CD4-positive, alpha-beta T cell treated with Interleukin-4 for 1 hour (primary cell): ENCODE measurements at regions not wholly inside any gene's neighbourhood (a gene's known extent, or its start where the extent isn't known, plus 50 kb on each side); places are given as distances from the start of the nearest gene placed in this dataset.
"Not testable (repeated sequence)": the region's sequence is repeated elsewhere in the genome, so short reads cannot be mapped to it uniquely, and the experiment has no call there.

Experiments used
- DNase-seq, 2 donors: peaks; one replicate each; pipeline ENCODE4 v3.0.0-alpha.2; 2020 to 2022

DNA sequence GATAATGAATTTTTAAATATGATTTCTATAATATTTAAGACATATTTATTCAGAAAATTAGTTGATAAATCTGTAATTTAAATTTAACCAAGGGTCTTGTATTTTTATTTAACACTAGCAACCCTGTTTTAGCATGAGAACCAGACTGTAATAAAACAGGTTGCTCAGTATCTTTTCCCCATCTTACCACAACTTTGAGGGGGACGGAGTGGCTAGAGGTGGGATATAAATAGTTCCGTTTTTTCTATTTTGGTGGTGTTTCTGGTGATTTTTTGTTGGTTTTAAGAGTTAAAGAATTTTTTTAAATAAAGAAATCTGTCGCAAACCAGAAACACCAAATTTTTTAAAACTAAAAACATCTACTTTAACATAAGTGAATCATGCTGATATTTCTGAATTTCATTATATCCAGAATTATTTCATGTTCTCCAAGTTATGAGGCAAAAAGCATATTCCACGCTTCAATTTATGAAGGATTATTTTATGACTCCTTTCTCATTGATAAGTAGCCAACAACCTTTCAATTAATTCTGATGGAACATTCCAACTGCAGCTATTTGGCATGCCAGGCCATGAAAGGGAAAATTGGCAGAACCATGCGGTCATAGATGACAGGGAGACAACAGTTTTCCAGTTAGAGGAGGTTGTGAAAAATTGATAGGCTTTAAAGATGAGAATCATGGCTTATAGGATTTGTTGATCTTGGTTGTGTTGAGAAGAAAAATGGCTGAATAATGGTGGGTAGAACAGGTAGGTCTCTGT lies 151.9 kb upstream of the CARMIL1 start:
- no peak for DNase-seq

DNA sequence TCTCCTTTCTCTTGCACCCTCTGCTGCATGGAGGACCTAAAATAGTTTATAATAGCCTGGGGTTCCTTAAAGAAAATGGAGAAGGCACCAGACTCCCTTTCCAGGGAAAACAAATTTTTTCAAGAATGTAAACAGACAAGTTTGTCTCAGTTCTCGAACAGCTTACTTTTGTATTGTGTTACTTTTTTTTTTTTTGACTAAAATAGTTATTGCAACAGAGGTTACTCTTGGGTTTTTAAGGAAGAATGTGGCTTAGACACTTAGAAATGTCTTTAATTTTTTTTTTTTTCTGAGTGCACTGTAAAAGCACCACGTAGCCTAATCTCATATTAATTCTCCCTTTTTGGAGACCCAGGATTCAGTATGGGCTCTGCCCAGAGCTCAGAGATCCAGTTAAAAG lies 148.7 kb upstream of the CARMIL1 start:
- no peak for DNase-seq

DNA sequence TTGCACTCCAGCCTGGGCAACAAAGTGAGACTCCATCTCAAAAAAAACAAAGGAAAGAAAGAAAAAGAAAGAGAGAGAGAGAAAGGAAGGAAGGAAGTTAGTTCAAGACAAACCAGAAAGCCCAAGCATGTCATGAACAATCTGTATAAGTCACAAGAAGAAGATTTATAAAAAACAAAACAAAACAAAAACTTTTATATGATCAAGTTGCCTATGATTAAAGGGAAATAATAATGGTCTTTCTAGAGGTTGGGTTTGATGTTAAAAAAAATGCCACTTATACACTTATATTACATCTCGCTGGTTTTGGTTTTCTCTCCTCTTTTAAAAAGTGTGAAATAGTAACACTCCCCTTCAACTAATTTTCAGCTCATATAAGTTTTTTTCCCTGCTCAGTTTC lies 146.2 kb upstream of the CARMIL1 start:
- no peak for DNase-seq

DNA sequence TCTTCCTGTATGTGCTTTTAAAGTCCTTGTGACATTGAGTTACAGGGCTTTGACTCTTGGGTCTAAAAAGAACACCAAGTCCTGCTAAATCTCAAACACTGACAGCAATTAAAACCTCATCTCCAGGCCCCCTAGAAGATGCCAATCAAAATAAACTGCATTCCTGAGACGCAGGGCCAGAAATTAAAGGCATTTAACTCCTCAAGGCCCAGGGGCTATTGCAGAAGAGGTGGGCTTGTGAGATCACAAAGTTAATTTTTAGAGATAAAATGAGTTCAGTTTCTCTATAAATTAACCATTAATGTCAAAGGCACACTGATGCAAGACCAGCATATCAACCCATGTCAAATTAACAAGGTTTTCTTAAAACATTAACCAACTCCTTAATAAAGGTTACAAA lies 145.6 kb upstream of the CARMIL1 start:
- no peak for DNase-seq

DNA sequence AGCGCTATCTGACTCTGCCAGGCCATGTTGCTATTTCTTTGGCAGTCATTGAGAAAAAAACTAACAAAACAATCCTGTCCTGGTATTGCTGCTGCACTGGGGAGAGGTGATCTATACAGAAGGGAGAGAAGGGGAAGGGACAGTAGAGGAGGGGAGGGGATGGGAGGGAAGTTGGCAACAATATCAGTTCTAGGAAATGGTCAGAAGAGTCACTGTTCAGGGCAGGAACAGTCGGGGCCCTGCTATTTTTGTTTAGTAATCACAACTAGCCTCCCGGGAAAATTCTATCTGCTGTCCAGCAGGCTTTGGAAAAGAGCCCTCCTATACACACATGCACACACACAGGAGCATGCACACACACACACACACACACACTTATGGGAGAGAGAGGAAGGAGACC lies 142.3 kb upstream of the CARMIL1 start:
- peak in 1 of 2 donors; percentile 24 for DNase-seq

DNA sequence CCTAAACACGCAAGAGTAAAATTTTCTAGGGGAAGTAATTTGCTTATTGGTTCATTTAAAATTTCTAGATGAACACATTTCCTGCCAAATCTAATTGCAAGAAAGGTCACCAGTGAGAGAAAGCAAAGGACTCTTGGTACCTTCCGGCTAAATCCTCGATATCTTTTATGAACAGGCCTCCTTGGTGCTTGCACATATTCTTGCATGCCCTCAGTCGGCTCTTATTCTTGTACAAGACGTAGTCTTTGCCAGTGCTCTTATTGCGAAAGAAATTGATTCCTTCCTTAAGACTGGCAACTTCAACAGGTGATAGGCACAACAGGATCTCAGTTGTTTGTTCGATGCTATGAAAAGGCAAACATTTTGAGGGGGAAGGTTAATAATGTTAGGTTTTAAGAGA lies 141.7 kb upstream of the CARMIL1 start:
- peak in 1 of 2 donors; percentile 42 for DNase-seq

DNA sequence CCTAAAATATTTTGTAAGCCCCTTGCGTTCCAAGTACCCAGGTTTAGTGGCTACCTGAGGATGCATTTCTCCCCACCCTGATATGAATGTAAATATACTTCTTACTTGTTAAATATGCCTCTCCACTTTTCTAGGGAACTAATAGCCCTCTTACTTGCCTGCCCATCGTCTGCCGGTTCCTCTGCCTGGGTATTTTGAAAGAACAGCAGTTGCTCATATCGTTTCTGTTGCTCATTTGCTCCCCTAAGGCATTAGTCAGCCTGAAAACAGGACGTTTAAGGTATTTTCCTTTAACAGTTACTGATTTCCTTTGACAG lies 141.3 kb upstream of the CARMIL1 start:
- no peak for DNase-seq

DNA sequence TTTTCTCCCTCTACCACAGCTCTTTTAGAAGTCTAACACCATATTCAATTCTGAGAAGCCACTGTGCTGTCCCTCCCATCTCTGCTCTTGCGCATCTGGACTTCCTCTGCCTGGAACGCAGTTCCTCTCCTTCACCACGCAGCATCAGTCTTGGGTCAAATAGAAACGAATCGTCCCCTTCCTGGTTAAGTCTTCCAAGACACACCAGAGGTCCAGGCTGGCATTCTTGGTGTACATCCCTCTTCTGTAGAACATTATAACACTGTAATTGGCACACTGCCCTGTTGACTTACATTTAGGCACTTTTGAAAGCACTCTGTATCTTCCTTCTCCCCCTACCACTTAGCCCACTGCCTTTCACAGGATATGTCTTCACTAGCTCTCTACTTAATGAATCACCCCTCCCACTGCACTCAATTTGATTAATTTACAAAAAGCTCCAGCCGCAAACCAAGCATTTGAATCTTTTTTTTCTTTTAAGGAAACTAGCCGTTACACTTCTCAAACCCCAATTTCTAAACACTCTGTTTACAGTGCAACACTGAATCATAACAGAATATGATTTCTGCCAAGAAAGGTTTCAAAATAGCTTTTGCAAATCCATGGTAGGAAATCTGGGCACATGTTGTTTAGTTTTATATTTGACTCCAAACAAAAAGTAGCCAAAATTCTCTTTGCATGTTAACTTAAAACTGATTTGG lies 140.8 kb upstream of the CARMIL1 start:
- DNase-seq: peak; percentile 74 to 77

DNA sequence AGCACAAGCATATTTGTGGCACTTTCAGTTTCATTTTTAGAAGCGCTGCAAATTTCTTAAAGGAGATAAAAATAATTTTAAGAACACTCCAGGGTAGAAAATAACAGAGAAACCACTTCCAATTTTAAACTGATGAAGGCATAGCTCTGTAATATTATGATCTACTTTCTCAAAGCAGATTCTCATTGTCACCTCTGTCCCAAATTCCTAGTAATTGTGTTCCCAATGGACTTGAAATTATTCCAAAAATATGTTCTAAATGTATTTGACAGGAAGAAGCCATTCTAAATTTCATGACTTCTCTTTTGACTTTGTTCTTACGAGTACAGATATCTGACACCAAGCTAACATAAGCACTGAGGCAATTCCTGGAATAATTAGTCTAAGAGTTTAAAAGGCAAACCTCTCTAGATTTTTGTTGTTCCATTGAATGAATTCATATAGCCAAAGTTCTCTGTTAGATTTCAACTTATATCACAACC lies 140.2 kb upstream of the CARMIL1 start:
- no peak for DNase-seq

DNA sequence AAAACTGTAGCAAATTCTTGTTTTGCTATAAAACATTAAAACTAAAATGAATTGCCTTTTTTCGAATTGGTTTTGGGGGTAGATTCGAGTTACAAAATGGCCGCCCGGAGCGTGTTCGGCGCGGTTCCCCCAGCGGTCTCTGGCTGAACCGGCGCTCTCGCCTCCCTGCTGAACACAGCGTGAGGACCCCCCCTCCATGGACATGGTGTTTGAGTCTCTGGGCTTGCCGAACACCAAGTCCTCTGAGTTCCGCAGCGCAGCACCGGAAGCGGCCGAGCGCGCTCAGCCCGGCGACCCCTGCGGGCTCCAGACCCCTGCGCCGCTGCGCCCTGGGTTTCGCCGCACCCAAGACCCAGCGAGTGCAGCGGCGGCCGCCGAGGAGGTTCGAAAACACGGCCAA lies 139.6 kb upstream of the CARMIL1 start:
- DNase-seq: not testable (repeated sequence)

DNA sequence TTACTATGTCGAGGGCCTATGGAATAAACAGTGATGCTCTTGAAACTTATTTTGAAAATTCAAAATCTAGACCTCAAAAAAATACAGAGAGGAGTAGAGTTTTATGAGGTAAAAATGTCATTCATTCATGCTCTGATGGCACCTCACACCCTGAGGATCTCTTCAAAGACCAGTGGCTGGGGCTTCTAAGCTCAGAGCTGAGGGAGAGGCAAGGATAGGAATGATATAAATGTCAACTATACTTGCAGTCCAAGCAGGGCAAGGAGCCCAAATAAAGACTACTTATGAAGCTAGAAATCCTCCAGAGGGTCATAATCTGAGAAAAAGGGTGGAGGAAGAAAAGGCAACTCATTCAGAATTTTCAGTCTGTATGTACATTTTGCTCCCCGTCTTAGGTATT lies 136.7 kb upstream of the CARMIL1 start:
- no peak for DNase-seq

DNA sequence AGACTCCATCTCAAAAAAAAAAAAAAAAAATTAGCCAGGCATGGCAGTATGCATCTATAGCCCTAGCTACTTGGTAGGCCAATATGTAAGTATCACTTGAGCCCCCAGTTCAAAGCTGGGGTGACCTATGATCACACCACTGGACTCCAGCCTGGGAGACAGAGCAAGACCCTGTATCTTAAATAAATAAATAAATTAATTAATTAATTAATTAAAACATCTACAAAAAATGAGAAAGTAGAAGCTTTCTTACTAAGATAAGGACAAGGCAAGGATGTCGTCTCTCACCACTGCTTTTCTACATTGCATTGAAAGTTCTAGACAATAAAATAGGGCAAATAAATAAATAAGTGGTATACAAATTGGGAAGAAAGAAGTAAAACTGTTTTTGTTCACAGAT lies 134.3 kb upstream of the CARMIL1 start:
- no peak for DNase-seq

DNA sequence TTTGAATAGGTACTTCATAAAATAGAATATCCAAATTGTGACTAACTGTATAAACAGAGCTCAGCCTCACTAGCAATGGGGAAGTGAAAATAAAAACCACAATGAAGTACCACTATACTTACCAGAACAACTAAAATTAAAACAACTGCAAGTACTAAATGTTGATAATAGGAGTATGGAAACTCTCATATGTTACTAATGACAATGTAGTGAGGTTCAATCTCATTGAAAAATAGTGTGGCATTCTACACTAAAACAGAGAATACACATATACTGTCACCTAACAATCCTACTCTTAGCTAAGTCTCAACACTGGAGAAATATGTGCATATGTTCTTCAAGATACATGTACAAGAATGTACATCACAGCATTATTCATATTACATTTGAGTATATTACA lies 132.0 kb upstream of the CARMIL1 start:
- DNase-seq: no peak

DNA sequence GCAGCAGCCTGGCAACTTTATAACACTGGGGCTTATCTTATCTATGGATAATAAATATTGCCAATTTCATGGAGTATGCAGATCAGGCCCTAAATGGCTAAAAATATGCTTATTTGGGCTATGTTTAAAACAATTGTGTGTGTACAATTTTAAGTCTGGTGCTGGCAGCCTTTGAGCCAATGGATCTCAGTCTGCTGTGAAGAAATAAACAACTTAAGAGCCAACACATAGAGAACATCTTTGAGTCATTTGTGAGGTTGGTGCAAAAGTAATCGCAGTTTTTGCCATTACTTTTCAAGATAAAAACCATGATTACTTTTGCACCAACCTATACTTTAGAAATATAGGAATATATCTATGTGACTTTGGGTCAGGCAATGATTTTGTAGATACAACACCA lies 129.1 kb upstream of the CARMIL1 start:
- no peak for DNase-seq

DNA sequence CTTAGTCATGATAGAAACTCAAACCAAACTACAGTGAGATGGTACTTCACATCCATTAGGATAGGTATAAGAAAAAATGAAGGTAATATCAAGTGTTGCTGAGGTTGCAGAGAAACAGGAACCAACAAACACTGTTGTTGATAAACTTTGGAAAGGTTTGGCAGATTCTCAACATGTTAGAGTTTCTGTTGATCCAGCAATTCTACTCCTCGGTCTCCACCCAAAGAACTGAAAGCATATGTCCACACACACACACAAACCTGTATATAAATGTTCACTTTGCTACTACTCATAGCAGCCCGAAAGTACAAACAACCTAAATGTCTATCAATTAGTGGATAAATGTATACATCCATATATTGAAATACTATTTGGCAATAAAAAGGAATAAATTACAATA lies 128.3 kb upstream of the CARMIL1 start:
- no peak for DNase-seq

DNA sequence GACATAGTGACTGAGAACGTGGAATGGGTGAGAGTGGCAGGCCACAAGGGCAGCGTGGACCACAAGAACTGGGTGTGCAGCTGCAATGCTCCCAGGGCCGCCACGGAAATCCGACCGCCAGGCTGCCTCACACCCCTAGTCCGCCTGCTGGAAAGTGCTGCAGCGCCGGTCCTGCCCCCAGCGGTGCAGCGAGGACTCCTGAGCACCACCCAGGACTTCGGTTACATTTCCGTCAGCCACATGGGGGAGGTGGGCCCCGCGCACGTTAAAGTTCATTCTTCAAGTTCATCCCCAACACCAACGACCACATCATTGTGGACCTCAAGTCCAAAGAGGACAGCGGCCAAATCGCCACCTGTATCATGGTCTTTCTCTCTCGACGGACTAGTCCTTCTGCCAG lies 126.1 kb upstream of the CARMIL1 start:
- no peak for DNase-seq

DNA sequence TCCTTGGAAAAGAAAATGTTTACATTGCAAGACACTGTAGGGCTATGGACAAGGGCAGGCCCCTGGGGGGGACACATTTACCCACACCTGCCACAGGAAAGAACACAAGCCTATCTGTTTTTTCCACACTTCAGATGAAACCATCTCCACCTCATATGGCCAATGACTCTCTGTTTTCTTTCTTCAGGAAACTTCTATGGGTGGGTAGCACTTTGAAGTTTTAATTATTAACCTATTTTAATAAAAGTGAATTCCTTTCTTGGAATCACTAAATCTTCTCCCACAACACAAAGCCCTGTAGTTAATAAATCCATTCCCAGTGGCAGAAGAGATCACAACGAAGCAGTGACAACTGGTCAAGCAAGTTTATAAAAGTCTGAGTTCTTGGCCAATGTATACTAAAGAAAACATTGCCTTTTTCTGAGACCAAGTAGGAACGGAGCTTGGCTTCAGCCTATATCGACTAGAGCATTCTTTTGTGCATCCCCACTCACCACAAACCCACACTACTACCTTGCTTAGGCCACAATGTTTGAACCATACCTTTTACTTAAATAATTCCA lies 125.1 kb upstream of the CARMIL1 start:
- no peak for DNase-seq

DNA sequence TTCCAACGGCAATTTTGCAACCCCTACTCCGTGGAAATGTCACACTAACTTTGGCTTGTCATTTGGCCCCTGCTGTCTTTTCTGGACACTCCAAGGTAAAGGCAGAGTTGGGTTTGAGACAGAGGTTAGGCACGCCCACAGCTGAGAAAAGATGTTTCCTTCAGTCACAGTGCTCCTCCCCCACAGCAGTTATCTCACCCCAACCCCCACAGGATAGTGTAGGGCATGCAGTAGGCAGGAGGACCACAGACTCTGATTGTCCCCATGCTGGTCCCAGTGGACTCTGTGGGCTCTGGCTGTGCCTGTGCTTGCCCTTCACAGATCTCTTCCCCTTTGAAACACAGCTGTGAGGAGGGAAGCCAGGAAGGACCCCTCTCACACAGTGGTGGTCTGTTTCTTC lies 124.0 kb upstream of the CARMIL1 start:
- DNase-seq: no peak

DNA sequence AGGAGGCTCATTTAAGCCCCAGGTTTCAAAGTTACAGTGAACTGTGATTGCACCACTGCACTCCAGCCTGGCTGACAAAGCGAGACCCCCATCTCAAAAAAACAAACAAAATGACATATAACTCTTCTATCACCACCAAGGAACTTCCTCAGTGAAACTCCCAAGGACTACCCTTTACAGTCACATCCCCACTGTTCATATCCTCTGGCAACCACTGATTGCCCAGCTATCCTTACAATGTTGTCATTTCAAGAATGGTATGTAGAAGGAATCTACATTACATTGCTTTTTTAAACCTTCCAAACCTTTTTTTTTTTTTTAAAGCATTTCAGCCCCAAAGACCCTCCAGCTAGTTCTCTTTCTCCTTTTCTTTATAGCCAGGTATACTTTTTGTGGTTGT lies 123.1 kb upstream of the CARMIL1 start:
- DNase-seq: no peak

DNA sequence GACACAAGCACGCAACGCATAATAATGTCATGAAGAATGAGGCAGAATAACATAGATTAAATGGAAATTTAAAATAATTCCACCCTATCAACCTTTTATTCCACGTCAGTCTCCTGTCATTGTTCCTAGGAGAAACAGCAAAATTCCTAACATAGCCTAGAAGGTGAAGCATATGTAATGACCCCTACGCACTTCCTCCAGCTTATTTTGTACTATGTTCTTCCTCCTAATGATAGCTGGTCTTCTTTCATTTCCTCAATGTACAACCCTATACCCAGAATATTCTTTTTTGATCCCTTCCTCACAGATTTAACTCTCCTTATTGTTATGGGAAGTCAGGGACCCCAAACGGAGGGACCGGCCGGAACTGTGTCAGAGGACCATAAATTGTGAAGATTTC lies 122.0 kb upstream of the CARMIL1 start:
- no peak for DNase-seq

DNA sequence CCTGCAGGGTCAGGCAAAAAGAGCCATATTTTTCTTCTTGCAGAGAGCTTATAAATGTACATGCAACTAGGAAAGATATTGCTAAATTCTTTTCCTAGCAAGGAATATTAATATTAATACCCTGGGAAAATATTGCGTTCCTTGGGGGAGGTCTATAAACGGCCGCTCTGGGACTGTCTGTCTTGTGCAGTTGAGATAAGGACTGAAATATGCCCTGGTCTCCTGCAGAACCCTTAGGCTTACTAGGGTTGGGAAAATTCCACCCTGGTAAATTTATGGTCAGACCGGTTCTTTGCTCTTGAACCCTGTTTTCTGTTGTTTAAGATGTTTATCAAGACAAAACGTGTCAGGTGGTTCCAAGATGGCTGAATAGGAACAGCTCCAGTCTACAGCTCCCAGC lies 121.3 kb upstream of the CARMIL1 start:
- DNase-seq: no peak

DNA sequence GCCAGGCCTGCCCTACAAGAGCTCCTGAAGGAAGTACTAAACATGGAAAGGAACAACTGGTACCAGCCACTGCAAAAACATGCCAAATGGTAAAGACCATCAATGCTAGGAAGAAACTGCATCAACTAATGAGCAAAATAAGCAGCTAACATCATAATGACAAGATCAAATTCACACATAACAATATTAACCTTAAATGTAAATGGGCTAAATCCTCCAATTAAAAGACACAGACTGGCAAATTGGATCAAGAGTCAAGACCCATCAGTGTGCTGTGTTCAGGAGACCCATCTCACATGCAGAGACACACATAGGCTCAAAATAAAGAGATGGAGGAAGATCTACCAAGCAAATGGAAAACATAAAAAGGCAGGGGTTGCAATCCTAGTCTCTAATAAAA lies 119.0 kb upstream of the CARMIL1 start:
- DNase-seq: not testable (repeated sequence)

DNA sequence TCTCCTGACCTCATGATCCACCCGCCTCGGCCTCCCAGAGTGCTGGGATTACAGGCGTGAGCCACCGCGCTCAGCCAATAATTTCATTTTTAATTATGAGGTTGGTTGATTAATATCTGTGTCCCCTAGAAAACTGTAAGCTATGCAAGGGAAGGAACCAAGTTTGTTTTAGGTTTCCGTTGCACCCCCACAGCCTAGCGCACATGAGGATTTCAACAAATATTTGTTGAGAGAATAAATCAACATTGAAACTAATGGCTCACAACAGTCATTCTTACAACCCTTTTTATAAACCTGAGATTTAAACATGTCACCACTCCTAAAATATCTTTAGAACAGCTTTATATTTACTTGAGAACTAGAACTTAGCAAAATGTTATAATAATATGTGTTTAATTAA lies 114.0 kb upstream of the CARMIL1 start:
- no peak for DNase-seq

DNA sequence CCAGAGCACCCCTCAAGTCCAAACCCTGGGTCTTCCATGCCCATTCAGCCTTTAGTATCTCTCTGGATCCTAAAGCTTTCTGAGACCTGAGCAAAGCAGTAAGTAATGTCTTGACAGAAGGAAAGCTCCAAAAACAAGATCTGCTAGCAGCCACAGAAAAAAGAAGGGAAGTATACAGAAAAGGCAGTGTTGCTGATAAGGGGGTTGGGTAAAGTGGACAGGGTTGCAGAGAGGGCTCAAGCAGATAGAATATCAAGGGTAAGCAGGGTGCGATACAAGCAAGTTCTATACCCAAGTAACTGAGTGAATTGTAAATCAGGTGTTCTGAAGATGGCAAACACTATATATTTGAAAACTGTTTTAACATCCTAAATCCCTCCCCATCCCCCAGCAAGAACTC lies 113.4 kb upstream of the CARMIL1 start:
- no peak for DNase-seq
